ENCODE measurements at regions not wholly inside any gene's neighbourhood (a gene's known extent, or its start where the extent isn't known, plus 50 kb on each side); places are given as distances from the start of the nearest gene placed in this dataset.

GRCh38 chr12:76275511-76276093 lies 72.6 kb downstream of the BBS10 start:
- Histone ChIP-seq H3K4me2 (peak overlapping the region in 3 of 11 experiments; percentile 3 to 16 (median 6); a peak in 1 of 22 replicates), H3K4me1 (peaks cover 0 to 12% (median 0%) of the 10 kb centered on the region in 10 experiments; a peak in 3 of 20 replicates), H4K20me1 (no peaks in the 10 kb centered on the region), H3K27ac (no peak overlapping the region), H3K9ac (no peak overlapping the region), H3K36me3 (no peaks in the 10 kb centered on the region), H3K9me3 (replicated peaks in 1 of 11) (no peaks in the 10 kb centered on the region), H3K27me3 (no peaks in the 10 kb centered on the region), H3K4me3 (no peak overlapping the region)
- no peak for TF ChIP-seq Cebpa-rat (IDR thresholded peaks at IDR 0.05)

GRCh38 chr12:76274420-76275083 lies 73.7 kb downstream of the BBS10 start:
- H3K36me3 ChIP-seq, result no peaks in the 10 kb centered on the region
- no peak overlapping the region for H3K27ac ChIP-seq
- no peak overlapping the region for H3K9ac ChIP-seq
- no peak for TF ChIP-seq Cebpa-rat (IDR thresholded peaks at IDR 0.05)
- no peaks in the 10 kb centered on the region for H3K9me3 ChIP-seq (replicated peaks in 1 of 11)
- H3K27me3 ChIP-seq, result no peaks in the 10 kb centered on the region
- H3K4me3 ChIP-seq, result no peak overlapping the region
- H3K4me2 ChIP-seq, result no peak overlapping the region
- no peaks in the 10 kb centered on the region for H4K20me1 ChIP-seq
- peaks cover 0 to 12% (median 0%) of the 10 kb centered on the region in 10 experiments; a peak in 3 of 20 replicates for H3K4me1 ChIP-seq

- H3K9ac ChIP-seq, result no peak overlapping the region
- H3K4me1 ChIP-seq, result peaks cover 0 to 12% (median 0%) of the 10 kb centered on the region in 10 experiments; a peak in 3 of 20 replicates
- no peaks in the 10 kb centered on the region for H3K36me3 ChIP-seq
- H3K27me3 ChIP-seq, result no peaks in the 10 kb centered on the region
- H3K4me2 ChIP-seq, result no peak overlapping the region
- no peaks in the 10 kb centered on the region for H4K20me1 ChIP-seq
- TF ChIP-seq Cebpa-rat (IDR thresholded peaks at IDR 0.05), result no peak
- H3K27ac ChIP-seq, result no peak overlapping the region
- H3K9me3 ChIP-seq (replicated peaks in 1 of 11), result no peaks in the 10 kb centered on the region
- H3K4me3 ChIP-seq, result no peak overlapping the region
Measured at GRCh38 chr12:76272287-76272686, 75.9 kb downstream of the BBS10 start.

GRCh38 chr12:76270657-76271358 lies 77.4 kb downstream of the BBS10 start:
- Histone ChIP-seq H3K27me3 (no peaks in the 10 kb centered on the region), H3K4me1 (peaks cover 0 to 9% (median 0%) of the 10 kb centered on the region in 10 experiments; a peak in 3 of 20 replicates), H3K9ac (no peak overlapping the region), H3K27ac (no peak overlapping the region), H3K9me3 (replicated peaks in 1 of 11) (no peaks in the 10 kb centered on the region), H3K4me3 (no peak overlapping the region), H3K4me2 (no peak overlapping the region), H4K20me1 (no peaks in the 10 kb centered on the region), H3K36me3 (no peaks in the 10 kb centered on the region)
- no peak for TF ChIP-seq Cebpa-rat (IDR thresholded peaks at IDR 0.05)

GRCh38 chr12:76268267-76268666 lies 79.9 kb downstream of the BBS10 start:
- Histone ChIP-seq H3K27me3 (no peaks in the 10 kb centered on the region), H3K36me3 (no peaks in the 10 kb centered on the region), H4K20me1 (no peaks in the 10 kb centered on the region), H3K27ac (no peak overlapping the region), H3K4me3 (no peak overlapping the region), H3K4me1 (no peaks in the 10 kb centered on the region), H3K4me2 (no peak overlapping the region), H3K9ac (no peak overlapping the region), H3K9me3 (replicated peaks in 1 of 11) (no peaks in the 10 kb centered on the region)
- no peak for TF ChIP-seq Cebpa-rat (IDR thresholded peaks at IDR 0.05)

- no peaks in the 10 kb centered on the region for H3K36me3 ChIP-seq
- no peak for TF ChIP-seq Cebpa-rat (IDR thresholded peaks at IDR 0.05)
Measured at GRCh38 chr12:76266797-76267196, 81.4 kb downstream of the BBS10 start.

GRCh38 chr12:76265424-76266180 lies 82.6 kb downstream of the BBS10 start:
- Histone ChIP-seq H3K9ac (no peak overlapping the region), H3K36me3 (no peaks in the 10 kb centered on the region), H4K20me1 (no peaks in the 10 kb centered on the region), H3K9me3 (replicated peaks in 1 of 11) (peaks cover 0 to 11% (median 5%) of the 10 kb centered on the region in 11 experiments; a peak in 7 of 22 replicates), H3K4me3 (no peak overlapping the region), H3K27ac (no peak overlapping the region), H3K4me1 (no peaks in the 10 kb centered on the region), H3K4me2 (no peak overlapping the region), H3K27me3 (no peaks in the 10 kb centered on the region)
- TF ChIP-seq Cebpa-rat (IDR thresholded peaks at IDR 0.05), result no peak

More at GRCh38 chr12:76266797-76267196, 81.4 kb downstream of the BBS10 start:
- Histone ChIP-seq H3K4me3 (no peak overlapping the region), H3K27ac (no peak overlapping the region), H3K9me3 (replicated peaks in 1 of 11) (peaks cover 0 to 3% (median 2%) of the 10 kb centered on the region in 11 experiments; a peak in 6 of 22 replicates), H3K9ac (no peak overlapping the region), H3K4me1 (no peaks in the 10 kb centered on the region), H3K27me3 (no peaks in the 10 kb centered on the region), H4K20me1 (no peaks in the 10 kb centered on the region), H3K4me2 (no peak overlapping the region)

- Histone ChIP-seq H4K20me1 (no peaks in the 10 kb centered on the region), H3K4me2 (no peak overlapping the region), H3K4me3 (no peak overlapping the region)
Measured at GRCh38 chr12:76264611-76265012, 83.6 kb downstream of the BBS10 start.

GRCh38 chr12:76263696-76264095 lies 84.5 kb downstream of the BBS10 start:
- no peak overlapping the region for H3K9ac ChIP-seq
- H3K27ac ChIP-seq, result no peak overlapping the region
- no peaks in the 10 kb centered on the region for H3K36me3 ChIP-seq
- no peaks in the 10 kb centered on the region for H3K27me3 ChIP-seq
- no peak for TF ChIP-seq Cebpa-rat (IDR thresholded peaks at IDR 0.05)
- no peak overlapping the region for H3K4me3 ChIP-seq
- peaks cover 0 to 9% (median 0%) of the 10 kb centered on the region in 10 experiments; a peak in 4 of 20 replicates for H3K4me1 ChIP-seq
- H3K4me2 ChIP-seq, result no peak overlapping the region
- peaks cover 0 to 11% (median 5%) of the 10 kb centered on the region in 11 experiments; a peak in 7 of 22 replicates for H3K9me3 ChIP-seq (replicated peaks in 1 of 11)
- no peaks in the 10 kb centered on the region for H4K20me1 ChIP-seq

More at GRCh38 chr12:76264611-76265012, 83.6 kb downstream of the BBS10 start:
- no peak for TF ChIP-seq Cebpa-rat (IDR thresholded peaks at IDR 0.05)
- Histone ChIP-seq H3K27me3 (no peaks in the 10 kb centered on the region), H3K36me3 (no peaks in the 10 kb centered on the region), H3K4me1 (peaks cover 0 to 7% (median 0%) of the 10 kb centered on the region in 10 experiments; a peak in 4 of 20 replicates), H3K27ac (no peak overlapping the region), H3K9ac (no peak overlapping the region), H3K9me3 (replicated peaks in 1 of 11) (peaks cover 0 to 11% (median 5%) of the 10 kb centered on the region in 11 experiments; a peak in 7 of 22 replicates)
